ENCODE measurements at regions not wholly inside any gene's neighbourhood (a gene's known extent, or its start where the extent isn't known, plus 50 kb on each side); places are given as distances from the start of the nearest gene placed in this dataset.

DNA sequence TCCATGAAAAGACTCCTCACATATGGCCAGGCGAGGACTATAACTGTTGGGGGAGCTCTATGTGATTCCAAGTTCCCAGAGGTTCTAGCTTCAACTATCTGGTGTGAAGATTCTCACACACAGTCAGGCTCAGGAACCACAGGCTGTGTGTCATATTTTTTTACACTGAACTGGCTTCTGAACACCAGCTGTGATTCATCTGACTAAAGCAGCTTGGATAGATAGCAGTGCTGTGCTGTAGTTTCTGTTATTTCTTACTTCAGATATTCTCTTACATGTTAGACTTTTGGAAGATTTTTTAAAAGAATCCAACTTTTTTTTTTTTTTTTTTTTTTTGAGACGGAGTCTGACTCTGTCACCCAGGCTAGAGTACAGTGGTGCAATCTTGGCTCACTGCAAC lies 140.7 kb upstream of the MCHR2 start:
- no peak for TF ChIP-seq CTCF (conservative IDR thresholded peaks at IDR 0.05; ENCODE audit: low read depth, low read length)
- DNase-seq (ENCODE audit: low read depth) = peak; percentile 51
- no peak overlapping the region for H3K4me3 ChIP-seq (ENCODE audit: low read depth, low read length)

- DNase-seq (ENCODE audit: low read depth) = no peak
- no peak for TF ChIP-seq CTCF (conservative IDR thresholded peaks at IDR 0.05; ENCODE audit: low read depth, low read length)
- no peak overlapping the region for H3K4me3 ChIP-seq (ENCODE audit: low read depth, low read length)
Measured at GRCh38 chr6:100134297-100134696, 140.3 kb upstream of the MCHR2 start.

- DNase-seq (ENCODE audit: low read depth) = no peak
- no peak overlapping the region for H3K4me3 ChIP-seq (ENCODE audit: low read depth, low read length)
- TF ChIP-seq CTCF (conservative IDR thresholded peaks at IDR 0.05; ENCODE audit: low read depth, low read length) = no peak
Measured at GRCh38 chr6:100132005-100132404, 138.0 kb upstream of the MCHR2 start.

GRCh38 chr6:100130630-100131029 lies 136.6 kb upstream of the MCHR2 start:
- TF ChIP-seq CTCF (conservative IDR thresholded peaks at IDR 0.05; ENCODE audit: low read depth, low read length) = no peak
- no peak overlapping the region for H3K4me3 ChIP-seq (ENCODE audit: low read depth, low read length)
- DNase-seq (ENCODE audit: low read depth) = no peak

DNA sequence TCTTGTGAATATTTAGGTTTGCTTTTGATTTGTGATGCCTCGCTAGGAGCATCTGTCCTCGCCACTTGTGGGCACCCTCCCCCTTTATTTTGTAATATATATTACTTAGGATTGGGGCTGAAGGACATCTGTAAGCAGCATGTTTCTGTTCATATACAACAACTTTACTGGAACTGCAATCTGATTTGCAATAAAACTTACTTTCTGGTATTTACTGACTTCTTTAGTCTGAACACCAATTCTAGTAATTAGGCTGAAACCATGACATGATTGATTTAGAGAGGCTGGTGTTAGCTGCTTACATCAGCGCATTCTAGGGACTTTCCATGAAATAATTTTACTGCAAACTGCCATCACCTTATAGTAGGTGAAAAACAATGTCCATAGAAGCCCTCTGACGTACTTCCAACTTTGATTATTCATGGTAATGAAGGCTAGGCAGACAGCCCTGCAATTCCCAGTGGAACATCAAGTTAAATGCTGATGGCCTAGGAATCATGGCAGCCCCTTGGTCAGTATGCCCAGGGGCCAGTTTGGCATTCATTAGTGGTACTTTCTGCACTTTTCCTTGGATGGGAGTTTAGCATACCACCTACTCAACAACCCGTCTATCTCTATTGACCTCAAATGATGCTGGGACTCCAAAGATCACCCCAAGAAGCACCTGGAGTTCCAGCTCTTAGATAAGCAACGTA lies 132.9 kb upstream of the MCHR2 start:
- TF ChIP-seq CTCF (conservative IDR thresholded peaks at IDR 0.05; ENCODE audit: low read depth, low read length) = peak; percentile 9
- DNase-seq (ENCODE audit: low read depth) = peak; percentile 8
- no peak overlapping the region for H3K4me3 ChIP-seq (ENCODE audit: low read depth, low read length)

- H3K4me3 ChIP-seq (ENCODE audit: low read depth, low read length) = no peak overlapping the region
- no peak for DNase-seq (ENCODE audit: low read depth)
- TF ChIP-seq CTCF (conservative IDR thresholded peaks at IDR 0.05; ENCODE audit: low read depth, low read length) = no peak
Measured at GRCh38 chr6:100121854-100122609, 128.0 kb upstream of the MCHR2 start.

- no peak overlapping the region for H3K4me3 ChIP-seq (ENCODE audit: low read depth, low read length)
- no peak for TF ChIP-seq CTCF (conservative IDR thresholded peaks at IDR 0.05; ENCODE audit: low read depth, low read length)
- no peak for DNase-seq (ENCODE audit: low read depth)
Measured at GRCh38 chr6:100119261-100119660, 125.2 kb upstream of the MCHR2 start.

Data from choroid plexus epithelial cell (primary cell).